ENCODE measurements at regions not wholly inside any gene's neighbourhood (a gene's known extent, or its start where the extent isn't known, plus 50 kb on each side); places are given as distances from the start of the nearest gene placed in this dataset.

DNA sequence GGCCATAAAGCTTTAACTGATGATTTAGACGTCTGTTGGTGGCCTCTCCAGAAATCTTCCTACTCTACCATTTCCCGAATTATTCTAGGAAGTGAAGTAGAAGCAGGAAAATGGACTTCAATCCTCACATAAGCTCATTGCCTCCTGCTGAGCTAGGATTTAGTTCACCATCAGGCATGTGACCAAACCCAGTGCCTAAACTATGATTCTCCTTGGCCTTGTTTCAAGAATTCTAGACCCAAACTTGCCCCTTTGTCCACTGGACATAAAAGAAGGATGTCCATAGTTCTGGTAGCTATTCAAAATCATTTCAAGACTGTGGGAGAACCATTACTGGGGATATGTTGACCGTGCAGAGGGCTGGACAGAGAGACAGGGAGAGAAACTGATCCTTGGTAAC is 105.8 kb downstream of the C12orf50 start:
- DNase-seq (no peak), ATAC-seq (ENCODE audit: low FRiP score in 2 of 2) (no peak)
- 77 to 78% methylated on average over 3 of the region's 3 CpGs for WGBS, 2 donors
- Histone ChIP-seq H3K4me1 (no peaks in the 10 kb centered on the region), H3K9me3 (no peaks in the 10 kb centered on the region), H3K4me3 (no peak overlapping the region), H3K27me3 (no peaks in the 10 kb centered on the region), H3K27ac (no peak overlapping the region), H3K36me3 (no peaks in the 10 kb centered on the region)
- TF ChIP-seq EP300 (IDR thresholded peaks at IDR 0.05), result no peak
- no peak for TF ChIP-seq POLR2A (IDR thresholded peaks at IDR 0.05)
- TF ChIP-seq, protein P1, sequence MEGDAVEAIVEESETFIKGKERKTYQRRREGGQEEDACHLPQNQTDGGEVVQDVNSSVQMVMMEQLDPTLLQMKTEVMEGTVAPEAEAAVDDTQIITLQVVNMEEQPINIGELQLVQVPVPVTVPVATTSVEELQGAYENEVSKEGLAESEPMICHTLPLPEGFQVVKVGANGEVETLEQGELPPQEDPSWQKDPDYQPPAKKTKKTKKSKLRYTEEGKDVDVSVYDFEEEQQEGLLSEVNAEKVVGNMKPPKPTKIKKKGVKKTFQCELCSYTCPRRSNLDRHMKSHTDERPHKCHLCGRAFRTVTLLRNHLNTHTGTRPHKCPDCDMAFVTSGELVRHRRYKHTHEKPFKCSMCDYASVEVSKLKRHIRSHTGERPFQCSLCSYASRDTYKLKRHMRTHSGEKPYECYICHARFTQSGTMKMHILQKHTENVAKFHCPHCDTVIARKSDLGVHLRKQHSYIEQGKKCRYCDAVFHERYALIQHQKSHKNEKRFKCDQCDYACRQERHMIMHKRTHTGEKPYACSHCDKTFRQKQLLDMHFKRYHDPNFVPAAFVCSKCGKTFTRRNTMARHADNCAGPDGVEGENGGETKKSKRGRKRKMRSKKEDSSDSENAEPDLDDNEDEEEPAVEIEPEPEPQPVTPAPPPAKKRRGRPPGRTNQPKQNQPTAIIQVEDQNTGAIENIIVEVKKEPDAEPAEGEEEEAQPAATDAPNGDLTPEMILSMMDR (IDR thresholded peaks at IDR 0.05), result no peak
- no peak for TF ChIP-seq POLR2AphosphoS5 (IDR thresholded peaks at IDR 0.05)

DNA sequence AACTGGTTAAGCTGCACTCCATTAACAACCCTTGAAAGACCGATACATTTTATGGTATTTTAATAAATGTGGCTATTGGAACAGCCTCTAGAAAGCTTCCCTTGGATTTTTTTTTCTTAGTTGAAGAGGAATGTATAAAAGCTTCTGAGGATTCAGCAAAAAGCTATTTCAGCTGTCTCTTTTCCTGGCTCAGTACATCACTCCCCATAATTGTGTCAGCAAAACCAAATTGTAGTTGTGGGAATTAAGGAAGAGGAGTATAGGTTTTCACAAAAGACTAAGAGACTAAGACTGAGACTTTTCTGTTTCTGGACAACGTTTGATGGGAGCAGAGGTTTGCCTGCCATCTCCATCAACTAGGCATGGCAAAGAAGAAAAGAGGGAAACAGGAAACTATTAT is 106.5 kb downstream of the C12orf50 start:
- ATAC-seq (ENCODE audit: low FRiP score in 2 of 2) (no peak), DNase-seq (no peak)
- Histone ChIP-seq H3K4me1 (no peaks in the 10 kb centered on the region), H3K4me3 (no peak overlapping the region), H3K9me3 (no peaks in the 10 kb centered on the region), H3K27ac (no peak overlapping the region), H3K36me3 (no peaks in the 10 kb centered on the region), H3K27me3 (no peaks in the 10 kb centered on the region)
- no peak for TF ChIP-seq POLR2A (IDR thresholded peaks at IDR 0.05)
- 48 to 55% methylated on average over 2 of the region's 2 CpGs for WGBS, 2 donors

DNA sequence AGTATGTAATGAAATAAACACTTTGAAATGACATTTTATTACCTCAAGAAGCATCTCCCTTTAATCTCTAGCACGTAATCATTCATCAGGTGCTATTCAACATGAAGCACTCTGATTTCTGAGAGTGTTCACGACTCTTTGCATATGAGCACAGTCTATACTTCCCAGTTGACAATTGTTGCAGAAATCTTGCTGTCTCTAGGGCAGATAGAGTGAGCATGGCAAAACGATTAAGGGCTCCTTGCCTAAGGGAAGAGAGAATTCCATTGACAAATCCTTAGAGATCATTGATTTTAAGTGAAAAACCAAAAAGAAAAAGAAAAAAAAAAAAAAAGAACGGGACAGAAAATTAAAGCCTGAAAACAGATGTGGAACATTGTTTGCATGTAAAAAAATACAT is 107.6 kb downstream of the C12orf50 start:
- Histone ChIP-seq H3K36me3 (no peaks in the 10 kb centered on the region), H3K27me3 (no peaks in the 10 kb centered on the region), H3K4me1 (no peaks in the 10 kb centered on the region), H3K27ac (no peak overlapping the region), H3K9me3 (no peaks in the 10 kb centered on the region), H3K4me3 (no peak overlapping the region)
- TF ChIP-seq POLR2A (IDR thresholded peaks at IDR 0.05) (no peak), EP300 (IDR thresholded peaks at IDR 0.05) (no peak), POLR2AphosphoS5 (IDR thresholded peaks at IDR 0.05) (no peak)
- TF ChIP-seq, protein P1 (IDR thresholded peaks at IDR 0.05), result no peak
- DNase-seq (no peak), ATAC-seq (ENCODE audit: low FRiP score in 2 of 2) (no peak)
- WGBS, 2 donors, result 62 to 71% methylated on average over 4 of the region's 4 CpGs

DNA sequence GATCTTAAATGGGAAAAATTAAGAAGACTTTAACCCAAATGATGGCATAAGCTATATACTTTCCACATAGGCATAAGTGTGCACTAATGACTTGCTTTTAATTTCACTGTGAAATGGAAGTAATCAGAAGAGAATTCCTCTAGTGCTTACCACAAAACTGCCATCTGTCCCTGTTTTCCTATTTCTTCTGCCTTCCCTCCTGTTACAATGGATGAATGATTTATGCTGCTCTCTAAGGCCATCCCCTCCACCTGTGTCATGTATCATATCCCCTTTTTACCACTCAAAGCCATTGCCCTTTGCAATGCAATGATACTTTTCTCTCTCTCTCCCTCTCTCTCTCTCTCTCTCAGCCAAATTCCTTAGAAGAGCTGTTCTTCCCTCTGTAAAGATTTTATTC is 109.1 kb downstream of the C12orf50 start:
- no peaks in the 10 kb centered on the region for H3K4me1 ChIP-seq
- H3K9me3 ChIP-seq, result no peaks in the 10 kb centered on the region
- TF ChIP-seq POLR2A (IDR thresholded peaks at IDR 0.05), result no peak
- no peak for TF ChIP-seq EP300 (IDR thresholded peaks at IDR 0.05)
- TF ChIP-seq, protein P1 (IDR thresholded peaks at IDR 0.05), result no peak
- no peak for TF ChIP-seq POLR2AphosphoS5 (IDR thresholded peaks at IDR 0.05)
- H3K27me3 ChIP-seq, result no peaks in the 10 kb centered on the region
- H3K27ac ChIP-seq, result no peak overlapping the region
- no peak overlapping the region for H3K4me3 ChIP-seq
- no peaks in the 10 kb centered on the region for H3K36me3 ChIP-seq
- ATAC-seq (ENCODE audit: low FRiP score in 2 of 2), result no peak
- DNase-seq, result no peak

DNA sequence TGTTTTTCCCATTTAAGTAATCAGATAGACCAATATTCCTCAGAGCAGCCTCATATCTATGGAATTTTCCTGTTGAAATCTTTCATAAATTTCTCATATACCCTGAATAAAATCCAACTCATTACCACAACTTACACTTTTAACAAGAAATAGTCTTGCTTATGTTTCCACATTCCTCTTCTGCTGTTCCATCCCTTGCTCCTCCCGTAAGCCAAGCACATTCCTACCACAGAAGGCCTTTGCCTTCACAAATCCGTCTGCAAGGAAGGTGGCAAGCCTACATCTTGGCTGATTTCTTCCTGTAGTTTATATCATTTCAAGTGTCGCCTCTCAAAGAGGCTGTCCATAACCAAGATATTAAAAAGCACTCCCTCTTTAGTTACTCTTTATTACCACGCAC is 127.7 kb downstream of the C12orf50 start:
- ATAC-seq (ENCODE audit: low FRiP score in 2 of 2) (no peak), DNase-seq (no peak)
- H3K27ac ChIP-seq, result no peak overlapping the region
- H3K27me3 ChIP-seq, result no peaks in the 10 kb centered on the region
- no peaks in the 10 kb centered on the region for H3K4me1 ChIP-seq
- TF ChIP-seq, protein P1 (IDR thresholded peaks at IDR 0.05), result no peak
- TF ChIP-seq POLR2A (IDR thresholded peaks at IDR 0.05), result no peak
- no peak for TF ChIP-seq POLR2AphosphoS5 (IDR thresholded peaks at IDR 0.05)
- no peak for TF ChIP-seq EP300 (IDR thresholded peaks at IDR 0.05)
- H3K36me3 ChIP-seq, result no peaks in the 10 kb centered on the region
- WGBS, 2 donors, result 81 to 85% methylated on average over 4 of the region's 4 CpGs
- no peak overlapping the region for H3K4me3 ChIP-seq
- H3K9me3 ChIP-seq, result no peaks in the 10 kb centered on the region

Data from upper lobe of left lung (tissue), 6 donors.